Muscle of arm (tissue), 1 donor: ENCODE measurements at regions not wholly inside any gene's neighbourhood (a gene's known extent, or its start where the extent isn't known, plus 50 kb on each side); places are given as distances from the start of the nearest gene placed in this dataset.
"Not testable (repeated sequence)": the region's sequence is repeated elsewhere in the genome, so short reads cannot be mapped to it uniquely, and the experiment has no call there.

Experiments
- DNase-seq: peaks from one replicate; pipeline ENCODE4 v3.0.0-alpha.2; 2013

DNA sequence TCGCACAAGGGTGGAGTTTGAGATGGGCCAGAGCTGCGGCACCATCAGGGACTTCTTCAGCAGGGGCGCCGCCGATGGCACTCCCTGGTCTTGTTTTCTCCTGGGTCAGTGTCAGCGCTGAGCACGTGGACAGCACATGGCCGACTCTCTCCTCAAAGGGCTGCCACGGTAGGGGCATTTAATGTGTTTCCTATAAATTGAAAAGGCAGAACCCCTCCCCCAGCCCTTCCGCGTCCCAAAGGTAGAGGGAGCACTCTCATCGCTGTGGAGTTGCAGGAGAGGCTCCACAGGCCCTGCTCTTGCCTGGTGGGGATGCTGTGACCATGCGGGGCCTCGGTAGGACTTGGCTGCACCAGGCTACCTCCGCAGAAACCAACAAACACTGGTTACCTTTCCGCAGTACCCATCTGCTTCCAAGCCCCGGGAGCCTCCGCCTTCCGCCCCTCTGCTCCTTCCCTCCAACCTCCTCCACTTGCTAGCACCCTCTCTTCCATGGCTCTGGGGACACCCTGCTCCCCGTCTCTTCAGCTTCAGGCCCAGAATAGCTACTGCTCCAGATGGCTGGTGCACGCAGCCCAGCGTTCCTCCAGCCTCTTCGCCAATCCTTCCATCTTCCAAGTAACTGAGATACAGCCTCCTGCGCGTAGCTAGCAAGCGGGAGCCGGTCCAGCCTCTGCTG lies 166.3 kb upstream of the ADCY1 start:
- DNase-seq, result no peak

DNA sequence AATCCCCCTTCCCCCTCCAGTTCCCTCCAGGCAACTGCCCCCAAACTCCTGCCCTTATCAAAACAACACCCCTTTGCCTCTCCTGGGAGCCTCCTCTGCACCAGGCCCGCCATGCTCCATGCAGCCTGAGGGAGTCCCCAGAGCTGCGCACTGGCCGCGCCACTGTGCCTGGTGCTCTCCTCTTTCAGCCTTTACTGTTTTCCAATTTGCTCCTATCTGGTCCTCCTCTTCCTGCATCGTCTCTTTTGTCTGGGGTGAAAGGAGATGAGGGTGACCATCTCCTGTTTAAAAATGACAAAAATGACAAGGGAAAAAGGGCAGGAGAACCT lies 165.8 kb upstream of the ADCY1 start:
- no peak for DNase-seq

DNA sequence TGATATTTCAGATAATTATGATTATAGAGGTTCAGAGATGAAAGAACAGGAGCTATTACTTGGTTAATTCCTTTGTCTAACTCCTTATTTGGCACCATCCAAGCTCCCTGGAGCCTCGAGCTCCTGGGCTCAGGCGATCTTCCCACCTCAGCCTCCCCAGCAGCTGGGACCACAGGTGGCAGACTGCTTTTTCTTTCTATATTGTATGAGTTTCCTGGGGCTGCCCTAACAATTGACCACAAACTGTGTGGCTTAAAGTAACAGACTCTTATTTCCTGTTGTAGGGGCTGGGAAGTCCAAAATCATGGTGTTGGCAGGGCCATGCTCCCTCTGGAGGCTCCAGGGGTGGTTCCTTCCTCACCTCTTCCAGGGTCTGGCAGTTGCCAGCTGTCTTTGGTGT lies 163.3 kb upstream of the ADCY1 start:
- DNase-seq, result no peak

DNA sequence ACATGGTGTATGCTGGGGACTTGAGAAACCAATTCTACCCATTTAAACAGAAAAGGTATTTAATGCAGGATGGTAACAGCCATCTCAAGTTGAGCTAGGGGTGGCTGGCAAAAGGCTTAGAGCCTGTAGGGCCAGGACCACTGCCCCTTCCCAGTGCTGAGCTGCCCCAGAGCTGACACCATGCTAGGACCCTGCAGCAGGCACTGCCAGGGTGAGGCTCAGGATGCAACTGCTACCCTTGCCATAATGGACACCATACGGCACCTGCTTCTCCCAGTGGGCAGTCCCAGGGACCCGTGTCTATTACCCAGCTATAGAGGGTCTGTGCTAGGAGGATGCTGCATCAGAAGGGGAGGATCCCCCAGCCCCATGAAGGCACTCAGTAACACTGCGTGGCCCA lies 160.7 kb upstream of the ADCY1 start:
- no peak for DNase-seq

DNA sequence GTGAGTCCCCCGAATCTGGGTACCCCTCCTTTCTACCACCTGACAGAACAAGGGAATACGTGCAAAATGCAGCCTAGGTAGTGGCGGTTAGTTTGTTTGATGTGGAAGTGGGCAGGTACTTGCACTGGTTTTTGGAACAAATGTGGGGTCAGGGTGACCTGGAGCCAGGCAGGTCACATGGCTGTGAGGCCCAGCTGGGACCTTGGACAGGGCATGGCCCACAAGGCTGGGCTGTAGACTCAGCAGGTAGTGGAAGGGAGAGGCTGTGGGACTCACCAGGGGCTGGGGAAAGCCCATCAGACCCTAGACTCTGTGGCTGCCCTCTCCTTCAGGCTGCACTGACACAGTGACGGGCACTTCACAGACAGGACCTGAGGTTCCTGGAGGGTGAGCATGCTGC lies 159.9 kb upstream of the ADCY1 start:
- no peak for DNase-seq

DNA sequence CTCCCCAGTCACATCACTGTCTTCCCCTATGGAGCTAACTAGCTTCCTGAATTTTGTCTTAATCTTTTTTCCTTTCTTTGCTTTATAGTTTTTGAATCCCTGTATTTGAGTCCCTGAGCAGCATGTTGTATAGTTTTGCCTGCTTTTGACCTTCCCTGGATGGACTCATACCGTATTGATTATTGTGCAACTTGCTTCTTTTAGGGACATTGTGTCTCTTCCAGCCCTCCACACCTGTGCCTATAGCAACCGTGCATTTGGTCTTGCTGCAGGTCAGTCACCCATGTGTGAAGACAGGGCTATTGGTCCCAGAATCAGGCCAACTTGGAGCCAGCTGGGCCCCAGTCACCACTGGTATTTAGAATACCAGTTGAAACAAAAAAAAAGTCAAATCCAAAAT lies 158.9 kb upstream of the ADCY1 start:
- no peak for DNase-seq

DNA sequence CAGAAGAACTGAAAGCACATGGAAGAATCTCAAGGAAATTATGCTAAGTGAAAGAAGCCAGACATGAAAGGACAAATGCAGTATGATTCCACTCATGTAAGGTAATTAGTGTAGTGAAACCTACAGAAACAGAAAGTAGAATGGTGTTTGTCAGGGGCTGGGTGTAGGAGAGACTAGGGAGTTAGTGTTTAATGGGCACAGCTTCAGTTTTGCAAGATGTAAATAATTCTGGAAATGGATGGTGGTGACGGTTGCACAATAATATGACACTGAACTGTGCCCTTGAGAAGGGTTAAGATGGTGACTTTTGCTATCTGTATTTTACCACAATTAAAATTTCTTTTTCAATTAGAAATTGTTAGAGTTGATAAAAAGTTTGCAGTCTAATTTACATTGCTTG lies 157.3 kb upstream of the ADCY1 start:
- DNase-seq, result no peak

DNA sequence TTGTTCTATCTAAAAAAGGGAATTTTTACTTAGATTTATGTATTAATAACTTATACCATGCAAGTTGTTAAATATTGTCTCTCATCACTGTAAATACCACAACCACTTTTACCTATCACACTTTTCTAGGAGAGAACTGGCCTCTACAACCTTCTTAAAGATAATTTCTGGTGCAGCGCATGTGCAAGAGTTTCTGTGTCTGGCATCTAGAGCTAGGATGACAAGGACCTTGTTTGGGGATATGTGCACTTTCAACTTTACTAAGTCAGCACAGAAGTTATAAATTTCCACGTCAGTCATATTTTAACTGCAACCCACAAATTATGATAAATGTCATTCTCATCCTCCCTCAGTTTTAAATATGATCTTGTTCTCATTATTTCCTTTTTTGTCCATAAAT lies 156.9 kb upstream of the ADCY1 start:
- DNase-seq, result no peak

DNA sequence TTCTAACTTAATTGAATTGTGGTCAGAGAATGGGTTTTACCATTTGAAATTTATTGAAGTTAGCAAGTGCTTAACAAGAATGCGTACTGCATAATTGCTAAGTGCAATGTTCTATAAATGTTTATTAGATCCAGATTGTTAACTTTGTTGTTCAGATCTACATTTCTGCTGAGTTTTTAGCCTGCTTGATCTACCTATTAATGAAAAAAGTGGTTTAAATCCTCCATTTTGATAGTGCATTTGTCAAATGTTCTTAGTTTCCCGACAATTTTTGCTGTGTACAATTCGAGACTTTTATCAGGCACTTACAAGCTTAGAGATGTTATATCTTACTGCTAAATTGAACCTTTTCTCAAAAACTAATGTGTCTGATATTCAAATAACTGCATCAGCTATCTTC lies 156.4 kb upstream of the ADCY1 start:
- DNase-seq, result no peak

DNA sequence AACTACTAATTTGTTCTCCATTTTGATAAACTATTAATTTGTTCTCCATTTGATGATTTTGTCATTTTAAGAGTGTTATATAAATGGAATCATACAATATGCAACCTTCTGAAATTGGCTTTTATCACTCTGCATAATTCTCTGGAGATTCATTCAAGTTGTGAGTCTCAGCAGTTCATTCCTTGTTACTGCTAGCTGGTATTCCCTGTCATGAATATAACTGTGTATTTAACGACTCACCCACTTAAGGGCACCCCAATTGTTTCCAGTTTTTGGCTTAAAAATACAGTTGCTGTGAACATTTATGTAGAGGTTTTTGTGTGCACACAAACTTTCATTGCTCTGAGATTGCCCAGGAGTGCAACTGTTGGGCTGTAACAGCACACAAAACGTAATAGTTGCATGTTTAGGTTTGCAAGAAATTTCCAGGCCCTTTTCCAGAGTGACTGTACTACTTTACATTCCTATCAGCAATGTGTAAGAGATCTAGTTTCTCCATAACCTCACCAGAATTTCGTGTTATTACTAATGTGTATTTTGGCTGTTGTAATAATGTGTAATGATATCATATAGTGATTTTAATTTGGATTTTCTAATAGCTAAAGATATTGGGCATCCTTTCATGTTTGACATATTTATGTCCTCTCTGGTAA lies 153.2 kb upstream of the ADCY1 start:
- peak; percentile 78 for DNase-seq

DNA sequence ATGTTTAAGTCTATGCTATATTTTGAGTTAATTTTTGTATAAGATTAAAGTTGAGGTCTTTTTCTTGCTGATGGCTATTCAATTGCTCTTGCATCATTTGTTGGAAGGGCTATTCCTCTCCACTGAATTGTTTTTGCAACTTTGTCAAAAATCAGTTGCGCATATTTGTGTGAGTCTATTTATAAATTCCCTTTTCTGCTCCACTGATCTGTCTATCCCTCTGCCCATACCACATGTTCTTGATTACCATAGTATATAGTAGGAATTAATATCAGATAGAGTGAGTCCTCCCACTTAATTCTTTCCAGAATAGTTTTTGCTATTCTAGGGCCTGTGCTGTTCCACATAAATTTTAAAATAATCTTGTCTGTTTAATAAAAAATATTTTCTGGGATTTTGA lies 152.4 kb upstream of the ADCY1 start:
- DNase-seq, result peak; percentile 63

DNA sequence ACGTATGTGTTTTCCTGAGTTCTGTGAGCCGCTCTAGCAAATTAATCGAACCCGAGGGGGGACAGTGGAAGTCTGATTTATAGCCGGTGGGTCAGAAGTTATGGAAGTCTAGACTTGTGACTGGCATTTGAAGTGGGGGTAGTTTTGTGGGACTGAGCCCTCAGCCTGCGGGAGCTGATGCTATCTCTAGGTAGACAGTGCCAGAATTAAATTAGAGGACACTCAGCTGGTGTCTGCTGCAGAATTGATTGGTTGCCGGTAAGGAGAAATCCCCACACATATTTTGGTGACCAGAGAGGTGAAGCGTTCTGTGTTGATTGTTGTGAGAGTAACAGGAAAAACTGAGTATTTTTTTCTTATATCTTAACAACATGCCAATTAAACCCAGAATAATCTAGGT lies 143.8 kb upstream of the ADCY1 start:
- DNase-seq, result no peak

DNA sequence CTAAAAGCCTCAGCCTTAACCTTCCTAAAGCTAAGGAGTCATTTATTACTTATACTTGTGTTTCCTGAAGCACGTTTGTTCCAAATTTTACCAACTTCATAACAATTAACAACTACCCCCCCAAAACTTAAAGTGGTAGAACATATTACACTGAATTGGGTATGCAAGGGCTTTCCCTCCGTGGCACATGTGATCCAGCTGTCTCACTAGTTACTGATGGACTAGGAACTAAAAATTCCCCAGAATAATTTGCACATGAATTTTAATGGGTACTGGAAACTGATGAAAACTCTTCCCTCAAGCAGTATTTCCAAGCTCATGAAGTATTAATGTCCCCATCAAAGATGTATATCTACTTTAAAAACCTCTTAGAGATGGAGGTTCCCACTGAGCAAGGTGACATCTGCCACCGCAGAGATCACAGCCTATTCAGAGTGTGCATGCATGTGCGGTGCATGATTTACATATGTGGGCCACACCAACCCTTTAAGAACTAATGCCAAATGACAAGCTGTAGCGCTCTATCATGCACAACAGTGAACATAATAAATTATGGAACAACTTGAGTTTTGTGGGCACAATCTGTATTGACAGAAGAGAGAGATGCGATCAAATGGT lies 139.9 kb upstream of the ADCY1 start:
- DNase-seq, result no peak

DNA sequence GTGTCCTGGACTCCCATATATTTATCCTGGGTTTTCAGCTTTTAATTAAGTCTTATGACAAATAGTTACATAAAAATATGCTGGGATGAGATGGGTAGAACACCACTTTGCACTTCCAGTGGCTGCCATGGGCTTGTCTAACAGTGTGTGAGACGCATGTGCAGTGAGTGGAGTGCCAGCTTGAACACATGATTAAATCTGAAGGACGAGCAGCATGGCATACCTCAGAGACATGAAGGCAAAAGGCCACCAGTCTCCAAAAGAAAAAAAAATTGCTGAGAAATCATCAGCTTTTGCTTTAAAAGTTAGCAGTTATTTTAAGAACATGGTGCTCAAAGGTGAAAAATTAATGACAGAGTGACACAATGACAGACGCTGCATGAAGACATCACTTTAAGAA lies 139.0 kb upstream of the ADCY1 start:
- DNase-seq, result no peak

DNA sequence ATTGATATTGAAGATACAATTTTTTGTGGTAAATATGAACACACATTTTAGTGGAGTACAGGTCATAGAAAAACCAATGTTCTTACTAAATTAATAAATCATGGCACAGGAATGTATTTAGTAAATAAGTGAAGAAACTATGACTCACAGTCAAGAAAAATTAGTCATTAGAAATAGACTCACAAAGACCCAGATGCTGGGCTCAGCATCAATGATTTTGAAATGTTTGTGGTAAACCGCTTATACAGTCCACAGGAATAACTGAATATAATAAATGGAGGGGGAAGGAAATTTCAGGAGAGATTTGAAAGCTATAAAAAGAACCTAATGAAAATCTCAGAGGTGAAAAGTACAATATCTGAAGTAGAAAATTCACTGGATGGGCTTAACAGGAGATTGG lies 138.3 kb upstream of the ADCY1 start:
- no peak for DNase-seq

DNA sequence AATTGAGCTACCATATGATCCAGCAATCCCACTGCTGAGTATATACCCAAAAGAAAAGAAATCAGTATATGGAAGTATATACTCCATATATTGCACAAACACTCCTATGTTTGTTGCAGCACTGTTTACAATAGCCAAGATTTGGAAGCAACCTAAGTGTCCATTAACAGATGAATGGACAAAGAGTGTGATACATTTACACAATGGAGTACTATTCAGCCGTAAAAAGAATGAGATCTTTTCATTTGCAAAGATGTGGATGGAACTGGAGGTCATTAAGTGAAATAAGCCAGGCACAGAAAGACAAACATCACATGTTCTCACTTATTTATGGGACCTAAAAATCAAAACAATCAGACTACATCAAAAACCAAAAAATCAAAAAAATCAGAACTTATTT lies 133.4 kb upstream of the ADCY1 start:
- not testable (repeated sequence) for DNase-seq

DNA sequence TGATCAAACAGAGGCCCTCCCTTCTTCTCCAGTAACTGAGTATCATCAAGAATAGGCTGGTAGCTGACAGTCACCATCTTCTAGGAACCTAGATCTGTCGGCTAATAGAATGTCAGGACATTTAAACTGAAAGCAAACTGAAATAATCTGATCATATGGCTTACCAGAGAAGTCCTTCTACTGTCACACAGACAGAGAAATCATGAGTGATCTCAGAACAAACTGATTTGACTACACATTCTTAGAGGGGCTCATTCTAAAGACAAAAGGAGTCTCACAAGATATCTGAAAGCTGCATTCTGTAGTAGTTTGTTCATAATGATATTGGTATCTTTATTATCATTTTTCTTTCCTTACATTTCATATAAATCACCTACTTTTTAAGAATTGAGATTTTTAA lies 130.9 kb upstream of the ADCY1 start:
- no peak for DNase-seq

DNA sequence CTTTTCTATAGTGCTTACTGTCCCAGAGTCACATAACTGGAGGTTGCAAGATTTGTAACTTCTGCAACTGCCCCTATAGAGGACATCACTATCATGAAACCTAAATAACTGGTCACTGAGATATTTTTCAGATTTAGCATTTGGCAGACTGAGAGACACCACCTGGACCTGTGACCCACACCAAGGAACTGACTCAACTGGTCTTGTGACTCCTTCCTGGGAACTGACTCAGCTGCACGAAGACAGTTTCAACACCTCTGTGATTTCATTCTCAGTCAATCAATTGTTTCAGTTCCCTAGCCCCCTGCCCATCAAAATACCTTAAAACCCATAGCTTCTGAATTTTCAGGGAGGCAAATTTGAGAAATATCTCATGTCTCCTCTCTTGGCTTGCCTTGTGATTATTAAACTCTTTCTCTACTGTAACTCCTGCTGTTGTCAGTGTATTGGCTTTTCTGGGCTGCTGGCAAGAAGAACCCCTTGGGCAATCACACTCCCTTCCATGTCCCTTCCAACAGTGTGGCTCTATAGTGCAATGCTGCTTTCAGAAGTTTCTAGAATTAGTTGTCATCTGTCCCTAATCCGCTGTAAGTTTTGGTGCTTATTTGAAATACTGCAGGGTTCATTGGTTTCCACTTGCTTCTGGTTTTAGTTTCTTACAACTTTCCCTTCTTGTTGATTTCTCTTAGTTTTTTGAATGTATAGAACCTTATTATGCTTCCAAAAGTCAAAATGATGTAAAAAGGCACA lies 127.8 kb upstream of the ADCY1 start:
- no peak for DNase-seq

DNA sequence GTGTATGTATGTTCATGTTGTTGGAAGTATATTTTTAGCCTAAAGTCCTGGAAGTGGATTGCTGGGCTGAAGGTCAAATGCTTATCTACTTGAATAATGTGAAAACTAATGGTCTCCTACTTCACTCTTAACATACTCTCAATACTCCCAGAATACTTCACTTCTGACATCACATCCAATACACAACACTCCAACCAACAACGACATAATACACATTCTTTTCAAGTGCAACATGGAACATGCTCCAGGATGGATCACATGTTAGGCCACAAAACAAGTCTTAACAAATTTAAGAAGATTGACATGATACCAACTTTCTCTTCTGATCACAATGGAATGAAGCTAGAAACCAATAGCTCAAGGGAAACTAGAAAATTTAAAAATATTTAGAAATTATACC lies 126.9 kb upstream of the ADCY1 start:
- DNase-seq, result no peak

DNA sequence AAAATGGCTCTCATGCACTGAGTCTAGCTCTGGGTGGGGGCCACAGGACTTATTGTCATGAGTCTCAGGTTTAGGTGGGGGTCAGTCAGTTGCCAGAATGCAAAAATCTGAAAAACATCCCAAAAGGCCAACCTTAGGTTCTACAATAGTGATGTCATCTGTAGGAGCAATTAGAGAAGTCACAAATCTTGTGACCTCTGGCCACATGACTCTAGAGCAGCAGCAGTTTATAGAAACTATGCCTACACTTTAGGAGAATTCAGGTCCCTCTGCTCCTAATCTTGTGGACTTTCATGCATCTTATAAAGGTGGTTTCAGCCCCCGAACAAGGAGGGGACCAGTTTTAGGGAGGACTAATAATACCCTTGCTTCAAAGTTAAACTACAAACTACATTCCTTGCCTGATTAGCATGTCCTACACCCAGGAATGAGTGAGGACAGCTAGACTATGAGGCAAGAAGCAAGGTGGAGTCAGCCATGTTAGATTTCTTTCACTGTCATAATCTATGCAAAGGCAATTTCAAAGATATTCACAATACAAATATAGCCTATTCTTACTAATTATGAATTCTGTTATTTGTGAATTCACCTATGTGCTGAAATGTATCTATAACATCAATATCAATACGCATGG lies 123.5 kb upstream of the ADCY1 start:
- no peak for DNase-seq

DNA sequence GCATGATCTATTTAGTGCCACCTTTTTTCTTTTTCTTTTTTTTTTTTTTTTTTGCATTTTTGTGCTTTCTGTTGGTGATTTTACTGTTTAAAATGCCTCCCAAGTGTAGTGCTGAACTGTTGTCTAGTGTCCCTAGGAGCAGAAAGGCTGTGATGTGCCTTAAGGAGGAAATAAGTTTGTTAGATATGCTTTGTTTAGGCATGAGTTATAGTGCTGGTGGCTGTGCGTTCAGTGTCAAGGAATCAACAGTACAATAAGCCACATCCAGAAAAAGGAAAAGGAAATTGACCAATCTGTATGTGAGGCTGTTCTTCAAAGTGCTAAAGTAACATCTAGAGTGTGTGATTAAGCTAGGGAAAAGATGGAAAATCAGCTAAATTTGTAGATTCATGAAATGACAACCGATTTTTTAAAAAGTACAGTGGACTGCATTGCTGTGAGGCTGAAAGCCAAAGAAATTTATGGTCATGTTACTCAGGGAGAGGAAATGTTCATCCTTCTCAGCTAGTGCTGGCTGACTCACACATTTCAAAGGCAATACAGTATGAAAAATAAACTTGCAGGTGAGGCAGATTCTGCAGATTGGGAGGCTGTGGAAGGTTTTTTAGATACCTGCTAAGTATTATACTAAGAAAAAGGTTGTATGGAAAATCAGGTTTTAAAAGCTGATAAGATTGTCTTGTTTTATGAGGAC lies 122.7 kb upstream of the ADCY1 start:
- no peak for DNase-seq

DNA sequence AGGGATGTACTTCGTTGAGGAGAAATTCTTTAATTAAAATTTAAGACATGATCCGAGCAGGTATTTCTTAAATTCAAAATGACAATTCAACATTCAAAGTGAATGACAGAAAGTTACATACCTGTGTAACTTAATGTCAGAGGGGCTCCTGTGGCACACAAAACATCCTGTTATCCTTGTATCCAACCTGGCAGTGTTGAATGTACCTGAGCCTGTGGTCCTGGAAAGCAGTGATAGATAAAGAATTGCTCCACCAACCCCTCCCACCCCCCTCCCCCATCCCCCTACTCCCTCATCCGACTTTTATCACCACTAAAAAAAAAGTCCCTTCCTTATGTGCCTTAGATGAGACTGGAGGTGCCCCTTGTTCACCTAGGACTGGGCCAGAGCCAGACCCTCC lies 119.4 kb upstream of the ADCY1 start:
- DNase-seq, result no peak
